ENCODE measurements at regions not wholly inside any gene's neighbourhood (a gene's known extent, or its start where the extent isn't known, plus 50 kb on each side); places are given as distances from the start of the nearest gene placed in this dataset.

- no peak for DNase-seq
- Mint-ChIP-seq H3K4me3 (no peak overlapping the region), H3K36me3 (no peaks in the 10 kb centered on the region), H3K9me3 (peaks cover 0 to 4% (median 0%) of the 10 kb centered on the region in 7 donors), H3K27me3 (ENCODE audit: low read depth in 3 of 3) (no peaks in the 10 kb centered on the region), H3K4me1 (no peaks in the 10 kb centered on the region), H3K27ac (no peak overlapping the region)
- Histone ChIP-seq H3K9me3 (replicated peaks in 1 of 2; ENCODE audit: control insufficient read depth in 1 of 2, insufficient read depth in 1 of 2, low read length in 2 of 2) (peaks cover 3 to 4% of the 10 kb centered on the region in 2 donors), H3K79me2 (ENCODE audit: insufficient read depth, low read length) (no peaks in the 10 kb centered on the region), H3K9ac (ENCODE audit: insufficient read depth, low read length, poor library complexity, severe bottlenecking) (no peak overlapping the region), H3K27me3 (ENCODE audit: control insufficient read depth in 2 of 2, insufficient read depth in 2 of 2, low read length in 2 of 2) (no peaks in the 10 kb centered on the region), H3K36me3 (replicated peaks in 1 of 2; ENCODE audit: control insufficient read depth in 1 of 2, insufficient read depth in 2 of 2, low read length in 2 of 2) (no peaks in the 10 kb centered on the region), H3K4me1 (ENCODE audit: control insufficient read depth in 1 of 2, insufficient read depth in 2 of 2, low read length in 2 of 2) (no peaks in the 10 kb centered on the region), H4K20me1 (ENCODE audit: insufficient read depth, low read length) (no peaks in the 10 kb centered on the region), H3K4me2 (replicated peaks; ENCODE audit: extremely low read depth, low read length, poor library complexity, severe bottlenecking) (no peak overlapping the region), H3K27ac (ENCODE audit: low read depth in 1 of 2, low read length in 2 of 2) (no peak overlapping the region), H2AFZ (ENCODE audit: insufficient read depth, low read depth, low read length, poor library complexity, severe bottlenecking) (no peak overlapping the region), H3K4me3 (replicated peaks in 1 of 3; ENCODE audit: low read depth in 2 of 3, low read length in 3 of 3) (no peak overlapping the region)
- no CpG with 5 or more reads among the region's 2 CpGs for WGBS (ENCODE audit: insufficient coverage)
- no peak for TF ChIP-seq CTCF (IDR thresholded peaks at IDR 0.05)
- intact Hi-C loops (cut with micrococcal nuclease): no loop called here
Observed at GRCh38 chr6:9704989-9705388, 709.9 kb downstream of the TFAP2A start.

DNA sequence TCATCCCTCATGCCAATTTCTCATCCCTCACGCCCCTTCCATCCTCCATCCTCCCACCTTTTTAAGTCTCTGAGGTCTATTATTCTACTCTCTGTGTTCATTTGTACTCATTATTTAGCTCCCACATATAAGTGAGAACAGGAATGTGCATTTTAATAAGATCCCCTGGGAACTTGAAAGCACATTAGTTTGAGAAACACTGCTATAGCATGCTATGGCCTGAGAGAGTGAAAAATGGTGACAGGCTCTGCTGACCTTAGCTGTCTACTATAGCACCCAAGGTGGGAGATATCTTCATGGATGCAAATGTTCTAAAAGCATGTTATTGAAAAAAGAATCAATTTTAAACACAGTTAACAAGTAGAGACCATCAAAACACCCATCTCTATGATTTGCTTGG, 712.0 kb downstream of the TFAP2A start:
- Histone ChIP-seq H3K27me3 (ENCODE audit: control insufficient read depth in 2 of 2, insufficient read depth in 2 of 2, low read length in 2 of 2) (no peaks in the 10 kb centered on the region), H4K20me1 (ENCODE audit: insufficient read depth, low read length) (no peaks in the 10 kb centered on the region), H2AFZ (ENCODE audit: insufficient read depth, low read depth, low read length, poor library complexity, severe bottlenecking) (no peak overlapping the region), H3K4me2 (replicated peaks; ENCODE audit: extremely low read depth, low read length, poor library complexity, severe bottlenecking) (no peak overlapping the region), H3K4me1 (ENCODE audit: control insufficient read depth in 1 of 2, insufficient read depth in 2 of 2, low read length in 2 of 2) (no peaks in the 10 kb centered on the region), H3K36me3 (replicated peaks in 1 of 2; ENCODE audit: control insufficient read depth in 1 of 2, insufficient read depth in 2 of 2, low read length in 2 of 2) (no peaks in the 10 kb centered on the region), H3K4me3 (replicated peaks in 1 of 3; ENCODE audit: low read depth in 2 of 3, low read length in 3 of 3) (no peak overlapping the region), H3K27ac (ENCODE audit: low read depth in 1 of 2, low read length in 2 of 2) (no peak overlapping the region), H3K9me3 (replicated peaks in 1 of 2; ENCODE audit: control insufficient read depth in 1 of 2, insufficient read depth in 1 of 2, low read length in 2 of 2) (peaks cover 3 to 4% of the 10 kb centered on the region in 2 donors), H3K79me2 (ENCODE audit: insufficient read depth, low read length) (no peaks in the 10 kb centered on the region), H3K9ac (ENCODE audit: insufficient read depth, low read length, poor library complexity, severe bottlenecking) (no peak overlapping the region)
- TF ChIP-seq CTCF (IDR thresholded peaks at IDR 0.05): no peak
- 25% methylated on average over 1 of the region's 1 CpG for WGBS (ENCODE audit: insufficient coverage)
- Mint-ChIP-seq H3K4me1 (no peaks in the 10 kb centered on the region), H3K4me3 (no peak overlapping the region), H3K27ac (no peak overlapping the region), H3K9me3 (peaks cover 0 to 4% (median 0%) of the 10 kb centered on the region in 7 donors), H3K27me3 (ENCODE audit: low read depth in 3 of 3) (no peaks in the 10 kb centered on the region), H3K36me3 (no peaks in the 10 kb centered on the region)
- intact Hi-C loops (cut with micrococcal nuclease): no loop called here
- no peak for DNase-seq
